GM19351 (cell line): ENCODE measurements at regions not wholly inside any gene's neighbourhood (a gene's known extent, or its start where the extent isn't known, plus 50 kb on each side); places are given as distances from the start of the nearest gene placed in this dataset.
"Not testable (repeated sequence)": the region's sequence is repeated elsewhere in the genome, so short reads cannot be mapped to it uniquely, and the experiment has no call there.

Experiments used
- ATAC-seq: cut with Tn5 transposase; IDR thresholded peaks from one replicate; pipeline ENCODE4 v1.9.1; 2021; ENCODE audit warnings: mild to moderate bottlenecking, moderate library complexity; ENCODE audit not compliant: unreplicated experiment

GRCh38 chr6:90676516-90677300 lies 89.8 kb upstream of the MAP3K7 start:
- ATAC-seq, result no peak

- ATAC-seq, result not testable (repeated sequence)
These were observed 88.2 kb upstream of the MAP3K7 start for GRCh38 chr6:90675107-90675506.

GRCh38 chr6:90674077-90674476 lies 87.2 kb upstream of the MAP3K7 start:
- ATAC-seq, result not testable (repeated sequence)

- ATAC-seq, result no peak
These were observed 83.0 kb upstream of the MAP3K7 start for GRCh38 chr6:90669846-90670245.

GRCh38 chr6:90669420-90669819 lies 82.5 kb upstream of the MAP3K7 start:
- no peak for ATAC-seq

GRCh38 chr6:90668141-90668540 lies 81.3 kb upstream of the MAP3K7 start:
- ATAC-seq, result no peak

- ATAC-seq, result no peak
These were observed 77.0 kb upstream of the MAP3K7 start for GRCh38 chr6:90663873-90664272.

GRCh38 chr6:90663106-90663505 lies 76.2 kb upstream of the MAP3K7 start:
- ATAC-seq, result no peak

- ATAC-seq, result no peak
These were observed 74.1 kb upstream of the MAP3K7 start for GRCh38 chr6:90660931-90661330.

- ATAC-seq, result no peak
These were observed 71.6 kb upstream of the MAP3K7 start for GRCh38 chr6:90658497-90658896.

GRCh38 chr6:90656325-90656724 lies 69.5 kb upstream of the MAP3K7 start:
- no peak for ATAC-seq

GRCh38 chr6:90654806-90655205 lies 67.9 kb upstream of the MAP3K7 start:
- ATAC-seq, result no peak

GRCh38 chr6:90654166-90654565 lies 67.3 kb upstream of the MAP3K7 start:
- no peak for ATAC-seq

GRCh38 chr6:90653750-90654149 lies 66.9 kb upstream of the MAP3K7 start:
- ATAC-seq, result no peak

- no peak for ATAC-seq
These were observed 63.4 kb upstream of the MAP3K7 start for GRCh38 chr6:90650041-90650940.

GRCh38 chr6:90648873-90649272 lies 62.0 kb upstream of the MAP3K7 start:
- ATAC-seq, result peak; percentile 45

GRCh38 chr6:90646940-90647339 lies 60.1 kb upstream of the MAP3K7 start:
- ATAC-seq, result no peak

GRCh38 chr6:90645634-90646033 lies 58.8 kb upstream of the MAP3K7 start:
- ATAC-seq, result no peak

- no peak for ATAC-seq
These were observed 57.6 kb upstream of the MAP3K7 start for GRCh38 chr6:90644492-90644891.

GRCh38 chr6:90643381-90643780 lies 56.5 kb upstream of the MAP3K7 start:
- ATAC-seq, result no peak

GRCh38 chr6:90637320-90637719 lies 50.4 kb upstream of the MAP3K7 start:
- no peak for ATAC-seq
